H9 (cell line): ENCODE measurements at regions not wholly inside any gene's neighbourhood (a gene's known extent, or its start where the extent isn't known, plus 50 kb on each side); places are given as distances from the start of the nearest gene placed in this dataset.

Experiments
- DNase-seq: peaks from one replicate; pipeline ENCODE4 v3.0.0-alpha.2; 2017
- H2AFZ ChIP-seq: one replicate; pipeline ENCODE4 v1.6.1; 2013; ENCODE audit warnings: mild to moderate bottlenecking, low read length, control low read depth, moderate library complexity
- H2AK5ac ChIP-seq: 2 replicates; pipeline ENCODE4 v1.6.1; 2013; ENCODE audit warnings: low read length, control low read depth, mixed read lengths; ENCODE audit not compliant: insufficient read length
- H2BK120ac ChIP-seq: one replicate; pipeline ENCODE4 v1.6.1; 2013; ENCODE audit warnings: low read depth, mild to moderate bottlenecking, low read length, control low read depth, inconsistent platforms; ENCODE audit not compliant: poor library complexity, severe bottlenecking
- H2BK12ac ChIP-seq: 2 replicates; pipeline ENCODE4 v1.6.1; 2013; ENCODE audit warnings: low read length, control low read depth, mixed read lengths, low read depth; ENCODE audit not compliant: insufficient read length
- H2BK15ac ChIP-seq: 2 replicates; pipeline ENCODE4 v1.6.1; 2013; ENCODE audit warnings: low read depth, low read length, control low read depth
- H2BK20ac ChIP-seq: one replicate; pipeline ENCODE4 v1.6.1; 2013; ENCODE audit warnings: low read depth, mild to moderate bottlenecking, low read length, control low read depth, inconsistent platforms; ENCODE audit not compliant: poor library complexity, severe bottlenecking
- H2BK5ac ChIP-seq: 2 replicates; pipeline ENCODE4 v1.6.1; 2013; ENCODE audit warnings: low read length, control low read depth, mixed read lengths; ENCODE audit not compliant: insufficient read length
- H3K14ac ChIP-seq: 2 replicates; pipeline ENCODE4 v1.6.1; 2013; ENCODE audit warnings: low read length, control low read depth; ENCODE audit not compliant: insufficient read depth
- H3K18ac ChIP-seq: 2 replicates; pipeline ENCODE4 v1.6.1; 2013; ENCODE audit warnings: low read depth, mild to moderate bottlenecking, mixed read lengths, low read length, control low read depth; ENCODE audit not compliant: insufficient read length
- H3K23ac ChIP-seq: 2 replicates; pipeline ENCODE4 v1.6.1; 2013; ENCODE audit warnings: low read length, control low read depth, mixed read lengths, low read depth; ENCODE audit not compliant: insufficient read length
- H3K23me2 ChIP-seq: 2 replicates; pipeline ENCODE4 v1.6.1; 2013; ENCODE audit warnings: low read depth, mild to moderate bottlenecking, mixed read lengths, low read length, control low read depth; ENCODE audit not compliant: insufficient read length, poor library complexity, severe bottlenecking
- H3K27ac ChIP-seq: 2 replicates; pipeline ENCODE4 v1.5.1; 2013; ENCODE audit warnings: low read length, control low read depth, mixed read lengths, low read depth; ENCODE audit not compliant: insufficient read length
- H3K27me3 ChIP-seq: 2 replicates; pipeline ENCODE4 v1.6.1; 2013; ENCODE audit warnings: low read length, control low read depth, inconsistent platforms; ENCODE audit not compliant: insufficient read depth
- H3K4ac ChIP-seq: 2 replicates; pipeline ENCODE4 v1.6.1; 2013; ENCODE audit warnings: low read depth, mild to moderate bottlenecking, control low read depth, inconsistent platforms, low read length, moderate library complexity
- H3K4me1 ChIP-seq: 2 replicates; pipeline ENCODE4 v1.6.1; 2013; ENCODE audit warnings: low read length, control low read depth, inconsistent platforms; ENCODE audit not compliant: insufficient read depth
- H3K4me2 ChIP-seq: 2 replicates; pipeline ENCODE4 v1.6.1; 2013; ENCODE audit warnings: low read length, control low read depth, mixed read lengths; ENCODE audit not compliant: insufficient read length, insufficient read depth
- H3K56ac ChIP-seq: 2 replicates; pipeline ENCODE4 v1.6.1; 2013; ENCODE audit warnings: low read depth, mild to moderate bottlenecking, mixed read lengths, low read length, control low read depth; ENCODE audit not compliant: insufficient read length
- H3K79me1 ChIP-seq: 2 replicates; pipeline ENCODE4 v1.6.1; 2013; ENCODE audit warnings: low read depth, mild to moderate bottlenecking, moderate library complexity, low read length, control low read depth, inconsistent platforms; ENCODE audit not compliant: insufficient read depth, poor library complexity, severe bottlenecking
- H3K79me2 ChIP-seq: 2 replicates; pipeline ENCODE4 v1.6.1; 2013; ENCODE audit warnings: low read length, control low read depth, inconsistent platforms; ENCODE audit not compliant: insufficient read depth
- H3K9ac ChIP-seq: 2 replicates; pipeline ENCODE4 v1.6.1; 2013; ENCODE audit warnings: low read length, control low read depth, mixed read lengths; ENCODE audit not compliant: insufficient read length; ENCODE audit errors: extremely low read depth
- H3K9me3 ChIP-seq: one replicate; pipeline ENCODE4 v1.6.1; 2013; ENCODE audit warnings: low read depth, low read length, inconsistent platforms; ENCODE audit not compliant: control insufficient read depth
- H3T11ph ChIP-seq: one replicate; pipeline ENCODE4 v1.6.1; 2013; ENCODE audit warnings: mild to moderate bottlenecking, low read length, control low read depth, inconsistent platforms
- H4K20me1 ChIP-seq: one replicate; pipeline ENCODE4 v1.6.1; 2013; ENCODE audit not compliant: control insufficient read depth, insufficient read length, insufficient read depth
- H4K5ac ChIP-seq: 2 replicates; pipeline ENCODE4 v1.6.1; 2013; ENCODE audit warnings: low read depth, mild to moderate bottlenecking, mixed read lengths, low read length, control low read depth; ENCODE audit not compliant: insufficient read length
- H4K8ac ChIP-seq: replicated peaks from 2 replicates; pipeline ENCODE4 v1.6.1; 2013; ENCODE audit warnings: low read length, control low read depth, mixed read lengths, low read depth; ENCODE audit not compliant: insufficient read length
- H4K91ac ChIP-seq: 2 replicates; pipeline ENCODE4 v1.6.1; 2013; ENCODE audit warnings: low read depth, mild to moderate bottlenecking, moderate library complexity, mixed read lengths, low read length, control low read depth; ENCODE audit not compliant: insufficient read length
- H3K27ac Mint-ChIP-seq, 3 experiments: 2 replicates in 2 of 3; 3 replicates in 1 of 3; pipeline ENCODE4 v1.8.0; 2020 to 2021; ENCODE audit warnings: mixed read lengths in 3 of 3, mild to moderate bottlenecking in 1 of 3, moderate library complexity in 1 of 3
- H3K27me3 Mint-ChIP-seq: 2 replicates; pipeline ENCODE4 v1.8.0; 2021; ENCODE audit warnings: low read depth, mild to moderate bottlenecking, moderate library complexity, mixed read lengths
- H3K36me3 Mint-ChIP-seq, 3 experiments: 2 replicates in 2 of 3; 3 replicates in 1 of 3; pipeline ENCODE4 v1.8.0; 2020 to 2021; ENCODE audit warnings: low read depth in 3 of 3, mixed read lengths in 3 of 3; ENCODE audit not compliant: insufficient read depth in 1 of 3
- H3K4me1 Mint-ChIP-seq, 2 experiments: 2 replicates each; pipeline ENCODE4 v1.8.0; 2020; ENCODE audit warnings: mixed read lengths in 2 of 2
- H3K4me3 Mint-ChIP-seq, 2 experiments: 2 replicates in 1 of 2; 3 replicates in 1 of 2; pipeline ENCODE4 v1.8.0; 2020 to 2021; ENCODE audit warnings: mild to moderate bottlenecking in 2 of 2, mixed read lengths in 2 of 2, moderate library complexity in 1 of 2
- H3K9me3 Mint-ChIP-seq, 2 experiments: 2 replicates in 1 of 2; 3 replicates in 1 of 2; pipeline ENCODE4 v1.8.0; 2020; ENCODE audit warnings: mild to moderate bottlenecking in 2 of 2, mixed read lengths in 2 of 2, moderate library complexity in 1 of 2
- WGBS: extraction: QIAGEN DNeasy Blood & Tissue Kit; methylation state at CpG from one replicate; pipeline ENCODE4 v1.1.7; 2013; ENCODE audit warnings: missing lambda C conversion rate, low lambda C conversion rate, mixed read lengths; ENCODE audit not compliant: insufficient read length; ENCODE audit errors: extremely low coverage; 5-methylcytosine and 5-hydroxymethylcytosine counted together
- TF ChIP-seq, protein P1 (sequence below): fragments of 200-600 bp; sonication (generic); conservative IDR thresholded peaks from 3 replicates; pipeline ENCODE4 v1.8.0; 2021; ENCODE audit warnings: antibody characterized with exemption, mild to moderate bottlenecking

- Mint-ChIP-seq H3K36me3 (no peaks in the 10 kb centered on the region), H3K4me3 (no peak overlapping the region), H3K27me3 (no peaks in the 10 kb centered on the region), H3K27ac (no peak overlapping the region), H3K9me3 (peaks cover 0 to under 1% of the 10 kb centered on the region in 2 experiments; a peak in 2 of 5 replicates), H3K4me1 (peaks cover 0 to 19% of the 10 kb centered on the region in 2 experiments; a peak in 2 of 4 replicates)
- H2BK5ac ChIP-seq, result no peak overlapping the region
- H2AK5ac ChIP-seq, result no peak overlapping the region
- no peak overlapping the region for H4K91ac ChIP-seq
- no peaks in the 10 kb centered on the region for H3K9me3 ChIP-seq
- H2BK15ac ChIP-seq, result no peak overlapping the region
- no peak overlapping the region for H3K23ac ChIP-seq
- no peak overlapping the region for H2BK120ac ChIP-seq
- no peak overlapping the region for H3K4ac ChIP-seq
- no peaks in the 10 kb centered on the region for H3K4me1 ChIP-seq
- H3K27ac ChIP-seq, result no peak overlapping the region
- H3K14ac ChIP-seq, result no peak overlapping the region
- no peak overlapping the region for H4K5ac ChIP-seq
- H2BK12ac ChIP-seq, result no peak overlapping the region
- no peak overlapping the region for H3K56ac ChIP-seq
- WGBS, result no CpG with 5 or more reads among the region's 7 CpGs
- no peaks in the 10 kb centered on the region for H3K23me2 ChIP-seq
- no peaks in the 10 kb centered on the region for H3K27me3 ChIP-seq
- H3K79me2 ChIP-seq, result no peaks in the 10 kb centered on the region
- no peaks in the 10 kb centered on the region for H4K20me1 ChIP-seq
- H3K79me1 ChIP-seq, result no peaks in the 10 kb centered on the region
- no peak overlapping the region for H2BK20ac ChIP-seq
- DNase-seq, result no peak
- no peak overlapping the region for H3T11ph ChIP-seq
- no peak overlapping the region for H4K8ac ChIP-seq
- H2AFZ ChIP-seq, result no peak overlapping the region
- TF ChIP-seq, protein P1, sequence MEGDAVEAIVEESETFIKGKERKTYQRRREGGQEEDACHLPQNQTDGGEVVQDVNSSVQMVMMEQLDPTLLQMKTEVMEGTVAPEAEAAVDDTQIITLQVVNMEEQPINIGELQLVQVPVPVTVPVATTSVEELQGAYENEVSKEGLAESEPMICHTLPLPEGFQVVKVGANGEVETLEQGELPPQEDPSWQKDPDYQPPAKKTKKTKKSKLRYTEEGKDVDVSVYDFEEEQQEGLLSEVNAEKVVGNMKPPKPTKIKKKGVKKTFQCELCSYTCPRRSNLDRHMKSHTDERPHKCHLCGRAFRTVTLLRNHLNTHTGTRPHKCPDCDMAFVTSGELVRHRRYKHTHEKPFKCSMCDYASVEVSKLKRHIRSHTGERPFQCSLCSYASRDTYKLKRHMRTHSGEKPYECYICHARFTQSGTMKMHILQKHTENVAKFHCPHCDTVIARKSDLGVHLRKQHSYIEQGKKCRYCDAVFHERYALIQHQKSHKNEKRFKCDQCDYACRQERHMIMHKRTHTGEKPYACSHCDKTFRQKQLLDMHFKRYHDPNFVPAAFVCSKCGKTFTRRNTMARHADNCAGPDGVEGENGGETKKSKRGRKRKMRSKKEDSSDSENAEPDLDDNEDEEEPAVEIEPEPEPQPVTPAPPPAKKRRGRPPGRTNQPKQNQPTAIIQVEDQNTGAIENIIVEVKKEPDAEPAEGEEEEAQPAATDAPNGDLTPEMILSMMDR, result no peak
- no peak overlapping the region for H3K9ac ChIP-seq
- no peak overlapping the region for H3K4me2 ChIP-seq
- H3K18ac ChIP-seq, result no peak overlapping the region
Observed at GRCh38 chr4:182093431-182093831, 149.8 kb upstream of the TENM3 start.
